Muscle of arm (tissue), 1 donor: ENCODE measurements at regions not wholly inside any gene's neighbourhood (a gene's known extent, or its start where the extent isn't known, plus 50 kb on each side); places are given as distances from the start of the nearest gene placed in this dataset.

Experiments
- DNase-seq: peaks from one replicate; pipeline ENCODE4 v3.0.0-alpha.2; 2013

- DNase-seq: no peak
These were observed 75.6 kb upstream of the PKDCC start for GRCh38 chr2:41972179-41972578.

- DNase-seq: no peak
These were observed 75.0 kb upstream of the PKDCC start for GRCh38 chr2:41972819-41973218.

- DNase-seq: no peak
These were observed 74.0 kb upstream of the PKDCC start for GRCh38 chr2:41973871-41974270.

GRCh38 chr2:41981417-41981816 is 66.4 kb upstream of the PKDCC start:
- DNase-seq: no peak

GRCh38 chr2:41985573-41986095 is 62.2 kb upstream of the PKDCC start:
- no peak for DNase-seq

- no peak for DNase-seq
These were observed 58.2 kb upstream of the PKDCC start for GRCh38 chr2:41989501-41990180.

- no peak for DNase-seq
These were observed 57.6 kb upstream of the PKDCC start for GRCh38 chr2:41990245-41990644.

GRCh38 chr2:41990688-41991087 is 57.1 kb upstream of the PKDCC start:
- no peak for DNase-seq

GRCh38 chr2:41992056-41992642 is 55.7 kb upstream of the PKDCC start:
- no peak for DNase-seq

GRCh38 chr2:41992671-41993434 is 55.0 kb upstream of the PKDCC start:
- no peak for DNase-seq

GRCh38 chr2:41993435-41993925 is 54.3 kb upstream of the PKDCC start:
- DNase-seq: no peak

- DNase-seq: no peak
These were observed 53.6 kb upstream of the PKDCC start for GRCh38 chr2:41994233-41994637.

- no peak for DNase-seq
These were observed 53.2 kb upstream of the PKDCC start for GRCh38 chr2:41994661-41995060.

- no peak for DNase-seq
These were observed 50.3 kb upstream of the PKDCC start for GRCh38 chr2:41997561-41997960.
